ENCODE measurements at regions not wholly inside any gene's neighbourhood (a gene's known extent, or its start where the extent isn't known, plus 50 kb on each side); places are given as distances from the start of the nearest gene placed in this dataset.
"Not testable (repeated sequence)": the region's sequence is repeated elsewhere in the genome, so short reads cannot be mapped to it uniquely, and the experiment has no call there.

DNA sequence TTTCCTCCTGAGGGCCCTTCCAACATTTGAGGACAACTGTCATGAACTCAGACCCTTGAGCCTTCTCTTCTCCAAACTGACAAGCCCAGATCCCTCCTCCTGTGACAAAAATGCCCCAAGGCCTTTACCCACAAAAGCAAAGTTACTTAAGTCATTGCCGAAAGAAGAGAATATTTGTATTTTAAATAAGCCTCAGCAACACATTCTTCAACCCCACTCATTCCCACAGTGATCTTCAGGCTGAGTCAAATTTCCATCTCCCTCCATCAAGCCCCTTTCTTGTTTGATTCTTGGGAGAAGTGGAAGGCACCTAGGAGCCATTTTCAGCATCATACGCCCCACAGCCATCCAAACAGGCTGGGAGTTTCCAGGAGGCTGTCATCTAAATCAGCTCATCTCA, 150.8 kb upstream of the PDE1C start:
- CTCF ChIA-PET: interaction anchor here (1.0 kb wide), 1 partner anchor 11 kb away, joined by 3 read pairs; no protein-coding TSS in a partner anchor
- H3K4me3 Mint-ChIP-seq (ENCODE audit: low read depth, unreplicated experiment): no peak overlapping the region
- no peaks in the 10 kb centered on the region for H3K9me3 Mint-ChIP-seq (ENCODE audit: low read depth, unreplicated experiment)
- no peak overlapping the region for H3K27ac Mint-ChIP-seq (ENCODE audit: unreplicated experiment)
- H3K27me3 Mint-ChIP-seq (ENCODE audit: unreplicated experiment): peaks cover 94% of the 10 kb centered on the region
- no peaks in the 10 kb centered on the region for H3K4me1 Mint-ChIP-seq (ENCODE audit: low read depth, unreplicated experiment)
- no peak for DNase-seq
- TF ChIP-seq, protein P1, sequence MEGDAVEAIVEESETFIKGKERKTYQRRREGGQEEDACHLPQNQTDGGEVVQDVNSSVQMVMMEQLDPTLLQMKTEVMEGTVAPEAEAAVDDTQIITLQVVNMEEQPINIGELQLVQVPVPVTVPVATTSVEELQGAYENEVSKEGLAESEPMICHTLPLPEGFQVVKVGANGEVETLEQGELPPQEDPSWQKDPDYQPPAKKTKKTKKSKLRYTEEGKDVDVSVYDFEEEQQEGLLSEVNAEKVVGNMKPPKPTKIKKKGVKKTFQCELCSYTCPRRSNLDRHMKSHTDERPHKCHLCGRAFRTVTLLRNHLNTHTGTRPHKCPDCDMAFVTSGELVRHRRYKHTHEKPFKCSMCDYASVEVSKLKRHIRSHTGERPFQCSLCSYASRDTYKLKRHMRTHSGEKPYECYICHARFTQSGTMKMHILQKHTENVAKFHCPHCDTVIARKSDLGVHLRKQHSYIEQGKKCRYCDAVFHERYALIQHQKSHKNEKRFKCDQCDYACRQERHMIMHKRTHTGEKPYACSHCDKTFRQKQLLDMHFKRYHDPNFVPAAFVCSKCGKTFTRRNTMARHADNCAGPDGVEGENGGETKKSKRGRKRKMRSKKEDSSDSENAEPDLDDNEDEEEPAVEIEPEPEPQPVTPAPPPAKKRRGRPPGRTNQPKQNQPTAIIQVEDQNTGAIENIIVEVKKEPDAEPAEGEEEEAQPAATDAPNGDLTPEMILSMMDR (IDR thresholded peaks at IDR 0.05; ENCODE audit: unreplicated experiment): no peak
- intact Hi-C loops (cut with micrococcal nuclease; ENCODE audit: unreplicated experiment): no loop called here
- H3K36me3 Mint-ChIP-seq (ENCODE audit: insufficient read depth, unreplicated experiment): no peaks in the 10 kb centered on the region
- no TSS peak for BruUV-seq (replicated peaks)

DNA sequence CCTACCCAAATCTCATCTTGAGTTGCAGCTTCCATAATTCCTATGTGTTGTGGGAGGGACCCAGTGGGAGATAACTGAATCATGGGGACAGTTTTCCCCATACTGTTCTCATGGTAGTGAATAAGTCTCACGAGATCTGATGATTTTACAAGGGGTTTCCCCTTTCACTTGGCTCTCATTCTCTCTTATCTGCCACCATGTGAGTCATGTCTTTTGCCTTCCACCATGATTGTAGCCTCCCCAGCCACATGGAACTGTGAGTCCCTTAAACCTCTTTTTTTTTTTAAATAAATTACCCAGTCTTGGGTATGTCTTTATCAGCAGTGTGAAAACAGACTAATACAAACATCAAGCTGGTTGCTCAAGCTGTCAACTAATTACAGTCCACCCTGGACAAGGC, 149.6 kb upstream of the PDE1C start:
- H3K9me3 Mint-ChIP-seq (ENCODE audit: low read depth, unreplicated experiment); H3K36me3 Mint-ChIP-seq (ENCODE audit: insufficient read depth, unreplicated experiment); intact Hi-C loops (cut with micrococcal nuclease; ENCODE audit: unreplicated experiment); DNase-seq; H3K4me3 Mint-ChIP-seq (ENCODE audit: low read depth, unreplicated experiment); CTCF ChIA-PET; BruUV-seq (replicated peaks); H3K4me1 Mint-ChIP-seq (ENCODE audit: low read depth, unreplicated experiment); H3K27ac Mint-ChIP-seq (ENCODE audit: unreplicated experiment): not testable (repeated sequence)
- peaks cover 94% of the 10 kb centered on the region for H3K27me3 Mint-ChIP-seq (ENCODE audit: unreplicated experiment)

DNA sequence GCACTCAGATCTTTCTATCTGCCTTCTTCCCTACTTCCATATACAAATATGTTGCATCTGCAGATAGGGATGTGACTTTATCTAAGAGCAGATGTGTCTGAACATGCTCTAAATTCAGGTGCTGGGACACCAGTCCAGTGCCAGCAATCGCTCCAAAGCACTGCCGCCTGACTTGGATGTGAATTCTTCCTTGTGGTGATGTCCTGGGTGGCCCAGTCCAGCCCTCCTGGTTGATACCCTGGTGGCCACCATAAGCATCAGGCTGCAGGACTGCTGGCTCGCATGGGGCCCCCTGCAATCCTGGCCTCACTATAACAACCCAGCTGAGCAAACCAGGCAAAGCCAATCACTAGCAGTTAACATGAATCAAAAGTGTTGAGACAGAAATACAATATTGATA, 149.2 kb upstream of the PDE1C start:
- CTCF ChIA-PET: no interaction called here
- BruUV-seq (replicated peaks): no TSS peak
- intact Hi-C loops (cut with micrococcal nuclease; ENCODE audit: unreplicated experiment): no loop called here
- TF ChIP-seq, protein P1 (IDR thresholded peaks at IDR 0.05; ENCODE audit: unreplicated experiment): no peak
- Mint-ChIP-seq H3K27ac (ENCODE audit: unreplicated experiment) (no peak overlapping the region), H3K27me3 (ENCODE audit: unreplicated experiment) (peaks cover 94% of the 10 kb centered on the region), H3K36me3 (ENCODE audit: insufficient read depth, unreplicated experiment) (no peaks in the 10 kb centered on the region), H3K4me1 (ENCODE audit: low read depth, unreplicated experiment) (no peaks in the 10 kb centered on the region), H3K9me3 (ENCODE audit: low read depth, unreplicated experiment) (no peaks in the 10 kb centered on the region), H3K4me3 (ENCODE audit: low read depth, unreplicated experiment) (no peak overlapping the region)
- DNase-seq: no peak

DNA sequence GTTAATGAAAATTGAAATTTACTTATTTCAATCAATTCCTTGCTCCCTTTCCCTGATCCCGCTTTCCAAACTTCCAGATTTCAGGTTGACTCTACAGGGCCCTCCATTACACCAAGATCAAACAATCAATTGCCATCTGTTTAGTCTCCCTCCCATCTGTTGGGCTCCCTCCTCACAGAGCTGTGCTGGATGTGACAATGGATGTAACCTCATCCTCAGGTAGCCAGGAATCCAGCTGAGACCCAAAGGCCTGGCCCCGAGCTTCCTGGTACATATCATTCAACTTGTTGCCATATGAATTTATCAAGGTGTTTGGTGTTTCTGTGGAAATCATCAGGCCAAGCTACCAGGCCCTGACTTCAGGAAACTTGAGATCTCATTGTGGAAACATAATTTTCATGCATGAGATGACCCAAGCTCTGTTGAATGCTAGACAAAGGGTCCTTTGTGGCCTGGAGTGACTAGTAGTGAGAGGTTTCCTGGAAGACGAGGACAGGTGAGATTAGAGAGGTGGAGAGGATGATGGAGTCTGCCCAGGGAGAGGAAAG, 148.6 kb upstream of the PDE1C start:
- CTCF ChIA-PET: no interaction called here
- Mint-ChIP-seq H3K4me1 (ENCODE audit: low read depth, unreplicated experiment) (no peaks in the 10 kb centered on the region), H3K27ac (ENCODE audit: unreplicated experiment) (no peak overlapping the region), H3K9me3 (ENCODE audit: low read depth, unreplicated experiment) (no peaks in the 10 kb centered on the region), H3K27me3 (ENCODE audit: unreplicated experiment) (peaks cover 93% of the 10 kb centered on the region), H3K4me3 (ENCODE audit: low read depth, unreplicated experiment) (no peak overlapping the region), H3K36me3 (ENCODE audit: insufficient read depth, unreplicated experiment) (no peaks in the 10 kb centered on the region)
- intact Hi-C loops (cut with micrococcal nuclease; ENCODE audit: unreplicated experiment): no loop called here
- TF ChIP-seq, protein P1 (IDR thresholded peaks at IDR 0.05; ENCODE audit: unreplicated experiment): no peak
- BruUV-seq (replicated peaks): no TSS peak
- DNase-seq: no peak

DNA sequence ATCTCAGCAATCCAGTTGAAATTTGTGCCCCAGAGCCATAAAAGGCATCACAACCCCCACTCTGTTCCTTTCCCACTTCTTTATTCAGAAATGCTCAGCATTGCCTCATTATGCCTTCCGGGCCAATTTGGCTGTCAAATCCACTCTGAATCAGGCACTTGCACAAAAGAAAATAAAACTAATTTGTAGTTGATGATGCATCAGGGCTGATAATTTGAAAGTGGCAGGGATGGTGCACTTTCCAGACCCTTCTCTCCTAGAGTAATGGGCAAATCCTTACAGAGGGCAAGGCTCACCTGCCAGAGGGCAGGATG, 147.9 kb upstream of the PDE1C start:
- H3K4me1 Mint-ChIP-seq (ENCODE audit: low read depth, unreplicated experiment): no peaks in the 10 kb centered on the region
- CTCF ChIA-PET: no interaction called here
- peaks cover 93% of the 10 kb centered on the region for H3K27me3 Mint-ChIP-seq (ENCODE audit: unreplicated experiment)
- intact Hi-C loops (cut with micrococcal nuclease; ENCODE audit: unreplicated experiment): no loop called here
- no TSS peak for BruUV-seq (replicated peaks)
- no peaks in the 10 kb centered on the region for H3K36me3 Mint-ChIP-seq (ENCODE audit: insufficient read depth, unreplicated experiment)
- H3K9me3 Mint-ChIP-seq (ENCODE audit: low read depth, unreplicated experiment): no peaks in the 10 kb centered on the region
- no peak overlapping the region for H3K27ac Mint-ChIP-seq (ENCODE audit: unreplicated experiment)
- DNase-seq: no peak
- TF ChIP-seq, protein P1 (IDR thresholded peaks at IDR 0.05; ENCODE audit: unreplicated experiment): no peak
- H3K4me3 Mint-ChIP-seq (ENCODE audit: low read depth, unreplicated experiment): no peak overlapping the region
